Testis (tissue), 2 donors: ENCODE measurements at regions not wholly inside any gene's neighbourhood (a gene's known extent, or its start where the extent isn't known, plus 50 kb on each side); places are given as distances from the start of the nearest gene placed in this dataset.
"Not testable (repeated sequence)": the region's sequence is repeated elsewhere in the genome, so short reads cannot be mapped to it uniquely, and the experiment has no call there.

ENCODE experiments used
- DNase-seq: peaks from one replicate; pipeline ENCODE4 v3.0.0-alpha.2; 2019
- H3K27ac ChIP-seq, 2 donors: fragments of 200-600 bp; sonication (generic); one replicate each; pipeline ENCODE4 v1.5.1; 2019
- H3K27me3 ChIP-seq: fragments of 200-600 bp; sonication (generic); one replicate; pipeline ENCODE4 v1.5.1; 2019
- H3K36me3 ChIP-seq: fragments of 200-600 bp; sonication (generic); one replicate; pipeline ENCODE4 v1.5.1; 2017; ENCODE audit warnings: low read depth; ENCODE audit errors: missing control alignments
- H3K4me1 ChIP-seq: fragments of 200-600 bp; sonication (generic); one replicate; pipeline ENCODE4 v1.5.1; 2019
- H3K4me3 ChIP-seq, 2 donors: fragments of 200-600 bp; sonication (generic); one replicate each; pipeline ENCODE4 v1.5.1; 2017 to 2019
- H3K9me3 ChIP-seq: fragments of 200-600 bp; sonication (generic); one replicate; pipeline ENCODE4 v1.5.1; 2017
- POLR2A ChIP-seq: fragments of 450-650 bp; IDR thresholded peaks from one replicate; pipeline ENCODE4 v1.6.1; 2017; ENCODE audit warnings: antibody characterized with exemption, mild to moderate bottlenecking, moderate library complexity
- WGBS, 2 donors: methylation state at CpG; one replicate each; pipeline ENCODE4 v1.1.5; 2018; 5-methylcytosine and 5-hydroxymethylcytosine counted together
- intact Hi-C: fragments of 100-400 bp; cut with DNase I; formaldehyde crosslinking; loops from one replicate; pipeline ENCODE4 v1.15.1; 2023; ENCODE audit warnings: low total_unique reads
- TF ChIP-seq, protein P1 (sequence below), 3 experiments: fragments of 450-650 bp in 2 of 3; fragments of 200-600 bp in 1 of 3; sonication (generic) in 1 of 3; IDR thresholded peaks; one replicate each; pipeline ENCODE4 v1.5.1; 2016 to 2019; ENCODE audit warnings: antibody characterized with exemption in 3 of 3, mild to moderate bottlenecking in 2 of 3, moderate library complexity in 1 of 3

GRCh38 chr9:115333277-115334070, 215.5 kb upstream of the TNC start:
- DNase-seq = no peak
- Histone ChIP-seq H3K36me3 (no peaks in the 10 kb centered on the region), H3K4me1 (no peaks in the 10 kb centered on the region), H3K4me3 (no peak overlapping the region), H3K27me3 (no peaks in the 10 kb centered on the region), H3K27ac (no peak overlapping the region), H3K9me3 (no peaks in the 10 kb centered on the region)
- TF ChIP-seq, protein P1, sequence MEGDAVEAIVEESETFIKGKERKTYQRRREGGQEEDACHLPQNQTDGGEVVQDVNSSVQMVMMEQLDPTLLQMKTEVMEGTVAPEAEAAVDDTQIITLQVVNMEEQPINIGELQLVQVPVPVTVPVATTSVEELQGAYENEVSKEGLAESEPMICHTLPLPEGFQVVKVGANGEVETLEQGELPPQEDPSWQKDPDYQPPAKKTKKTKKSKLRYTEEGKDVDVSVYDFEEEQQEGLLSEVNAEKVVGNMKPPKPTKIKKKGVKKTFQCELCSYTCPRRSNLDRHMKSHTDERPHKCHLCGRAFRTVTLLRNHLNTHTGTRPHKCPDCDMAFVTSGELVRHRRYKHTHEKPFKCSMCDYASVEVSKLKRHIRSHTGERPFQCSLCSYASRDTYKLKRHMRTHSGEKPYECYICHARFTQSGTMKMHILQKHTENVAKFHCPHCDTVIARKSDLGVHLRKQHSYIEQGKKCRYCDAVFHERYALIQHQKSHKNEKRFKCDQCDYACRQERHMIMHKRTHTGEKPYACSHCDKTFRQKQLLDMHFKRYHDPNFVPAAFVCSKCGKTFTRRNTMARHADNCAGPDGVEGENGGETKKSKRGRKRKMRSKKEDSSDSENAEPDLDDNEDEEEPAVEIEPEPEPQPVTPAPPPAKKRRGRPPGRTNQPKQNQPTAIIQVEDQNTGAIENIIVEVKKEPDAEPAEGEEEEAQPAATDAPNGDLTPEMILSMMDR (IDR thresholded peaks at IDR 0.05) = no peak
- no peak for TF ChIP-seq POLR2A
- intact Hi-C loops = no loop called here
- 86 to 93% methylated on average over 8 of the region's 8 CpGs for WGBS, 2 donors

- no peak for TF ChIP-seq POLR2A
- TF ChIP-seq, protein P1 (IDR thresholded peaks at IDR 0.05) = no peak
- WGBS, 2 donors = 50 to 62% methylated on average over 5 of the region's 5 CpGs
- Histone ChIP-seq H3K9me3 (no peaks in the 10 kb centered on the region), H3K27me3 (no peaks in the 10 kb centered on the region), H3K27ac (no peak overlapping the region), H3K4me3 (no peak overlapping the region), H3K36me3 (no peaks in the 10 kb centered on the region), H3K4me1 (no peaks in the 10 kb centered on the region)
- no peak for DNase-seq
- intact Hi-C loops = no loop called here
Measured at GRCh38 chr9:115335439-115335838, 217.5 kb upstream of the TNC start.

GRCh38 chr9:115340314-115340713, 222.4 kb upstream of the TNC start:
- Histone ChIP-seq H3K9me3 (no peaks in the 10 kb centered on the region), H3K4me3 (no peak overlapping the region), H3K27me3 (no peaks in the 10 kb centered on the region), H3K4me1 (no peaks in the 10 kb centered on the region), H3K36me3 (no peaks in the 10 kb centered on the region), H3K27ac (no peak overlapping the region)
- no peak for DNase-seq
- 87 to 95% methylated on average over 4 to 5 of the region's 5 CpGs for WGBS, 2 donors
- intact Hi-C loops = no loop called here
- TF ChIP-seq, protein P1 (IDR thresholded peaks at IDR 0.05) = no peak
- TF ChIP-seq POLR2A = no peak

GRCh38 chr9:115341426-115341825, 223.5 kb upstream of the TNC start:
- intact Hi-C loops = no loop called here
- 49 to 68% methylated on average over 3 of the region's 3 CpGs for WGBS, 2 donors
- DNase-seq = peak; percentile 14
- Histone ChIP-seq H3K4me1 (no peaks in the 10 kb centered on the region), H3K27me3 (no peaks in the 10 kb centered on the region), H3K9me3 (no peaks in the 10 kb centered on the region), H3K4me3 (no peak overlapping the region), H3K27ac (no peak overlapping the region), H3K36me3 (no peaks in the 10 kb centered on the region)
- TF ChIP-seq POLR2A = no peak
- TF ChIP-seq, protein P1 (IDR thresholded peaks at IDR 0.05) = no peak

DNA sequence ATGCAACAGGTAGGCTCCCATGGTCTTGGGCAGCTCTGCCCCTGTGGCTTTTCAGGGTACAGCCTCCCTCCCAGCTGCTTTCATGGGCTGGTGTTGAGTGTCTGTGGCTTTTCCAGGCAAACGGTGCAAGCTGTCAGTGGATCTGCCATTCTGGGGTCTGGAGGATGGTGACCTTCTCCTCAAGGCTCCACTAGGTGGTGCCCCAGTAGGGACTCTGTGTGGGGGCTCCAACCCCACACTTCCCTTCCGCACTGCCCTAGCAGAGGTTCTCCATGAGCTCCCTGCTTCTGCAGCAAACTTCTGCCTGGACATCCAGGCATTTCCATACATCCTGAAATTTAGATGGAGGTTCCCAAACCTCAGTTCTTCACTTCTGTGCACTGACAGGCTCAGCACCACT, 229.8 kb upstream of the TNC start:
- not testable (repeated sequence) for H3K27me3 ChIP-seq, H3K9me3 ChIP-seq
- WGBS, 2 donors = 87 to 100% methylated on average over 1 to 2 of the region's 2 CpGs

GRCh38 chr9:115348936-115349335, 231.0 kb upstream of the TNC start:
- WGBS, 2 donors = 87 to 90% methylated on average over 3 of the region's 3 CpGs
- intact Hi-C loops, H3K4me1 ChIP-seq, H3K36me3 ChIP-seq, H3K9me3 ChIP-seq, DNase-seq, H3K27me3 ChIP-seq, H3K4me3 ChIP-seq, H3K27ac ChIP-seq: not testable (repeated sequence)

More for the DNA sequence above, 229.8 kb upstream of the TNC start:
- H3K36me3 ChIP-seq, DNase-seq, H3K4me1 ChIP-seq, H3K4me3 ChIP-seq, H3K27ac ChIP-seq, intact Hi-C loops: not testable (repeated sequence)
